ENCODE measurements at regions not wholly inside any gene's neighbourhood (a gene's known extent, or its start where the extent isn't known, plus 50 kb on each side); places are given as distances from the start of the nearest gene placed in this dataset.
"Not testable (repeated sequence)": the region's sequence is repeated elsewhere in the genome, so short reads cannot be mapped to it uniquely, and the experiment has no call there.

DNA sequence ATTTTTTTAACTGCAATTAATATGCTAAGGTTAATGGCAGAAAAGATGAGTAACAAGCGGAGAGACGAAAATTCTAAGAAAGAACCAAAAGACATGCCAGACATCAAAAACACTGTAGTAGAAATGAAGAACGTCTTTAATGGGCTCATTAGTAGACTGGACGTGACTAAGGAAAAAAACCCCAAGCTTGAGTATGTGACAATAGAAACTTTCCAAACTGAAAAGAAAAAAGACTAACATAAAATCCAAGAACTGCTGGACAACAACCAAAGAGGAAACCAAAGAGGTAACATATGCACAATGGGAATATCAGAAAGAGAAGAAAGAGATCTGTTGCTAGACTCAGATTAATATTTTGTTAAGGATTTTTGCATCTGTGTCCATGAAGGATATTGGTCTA, 94.6 kb upstream of the SETMAR start:
- Histone ChIP-seq H3K4me1 (ENCODE audit: low read depth, poor library complexity, severe bottlenecking) (no peaks in the 10 kb centered on the region), H3K27ac (no peak overlapping the region), H3K4me3 (IDR thresholded peaks at IDR 0.05; ENCODE audit: insufficient read depth, low read depth, low read length) (no peak overlapping the region), H3K4me2 (no peak overlapping the region), H3K9ac (no peak overlapping the region), H3K27me3 (ENCODE audit: insufficient read depth, low read depth) (no peaks in the 10 kb centered on the region), H3K79me2 (ENCODE audit: insufficient read depth, low read depth) (no peaks in the 10 kb centered on the region), H2AFZ (ENCODE audit: low read depth) (no peak overlapping the region), H4K20me1 (ENCODE audit: insufficient read depth) (no peaks in the 10 kb centered on the region), H3K36me3 (ENCODE audit: insufficient read depth) (no peaks in the 10 kb centered on the region)
- TF ChIP-seq, protein P1, sequence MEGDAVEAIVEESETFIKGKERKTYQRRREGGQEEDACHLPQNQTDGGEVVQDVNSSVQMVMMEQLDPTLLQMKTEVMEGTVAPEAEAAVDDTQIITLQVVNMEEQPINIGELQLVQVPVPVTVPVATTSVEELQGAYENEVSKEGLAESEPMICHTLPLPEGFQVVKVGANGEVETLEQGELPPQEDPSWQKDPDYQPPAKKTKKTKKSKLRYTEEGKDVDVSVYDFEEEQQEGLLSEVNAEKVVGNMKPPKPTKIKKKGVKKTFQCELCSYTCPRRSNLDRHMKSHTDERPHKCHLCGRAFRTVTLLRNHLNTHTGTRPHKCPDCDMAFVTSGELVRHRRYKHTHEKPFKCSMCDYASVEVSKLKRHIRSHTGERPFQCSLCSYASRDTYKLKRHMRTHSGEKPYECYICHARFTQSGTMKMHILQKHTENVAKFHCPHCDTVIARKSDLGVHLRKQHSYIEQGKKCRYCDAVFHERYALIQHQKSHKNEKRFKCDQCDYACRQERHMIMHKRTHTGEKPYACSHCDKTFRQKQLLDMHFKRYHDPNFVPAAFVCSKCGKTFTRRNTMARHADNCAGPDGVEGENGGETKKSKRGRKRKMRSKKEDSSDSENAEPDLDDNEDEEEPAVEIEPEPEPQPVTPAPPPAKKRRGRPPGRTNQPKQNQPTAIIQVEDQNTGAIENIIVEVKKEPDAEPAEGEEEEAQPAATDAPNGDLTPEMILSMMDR (conservative IDR thresholded peaks at IDR 0.05; ENCODE audit: low read depth, low read length): no peak

DNA sequence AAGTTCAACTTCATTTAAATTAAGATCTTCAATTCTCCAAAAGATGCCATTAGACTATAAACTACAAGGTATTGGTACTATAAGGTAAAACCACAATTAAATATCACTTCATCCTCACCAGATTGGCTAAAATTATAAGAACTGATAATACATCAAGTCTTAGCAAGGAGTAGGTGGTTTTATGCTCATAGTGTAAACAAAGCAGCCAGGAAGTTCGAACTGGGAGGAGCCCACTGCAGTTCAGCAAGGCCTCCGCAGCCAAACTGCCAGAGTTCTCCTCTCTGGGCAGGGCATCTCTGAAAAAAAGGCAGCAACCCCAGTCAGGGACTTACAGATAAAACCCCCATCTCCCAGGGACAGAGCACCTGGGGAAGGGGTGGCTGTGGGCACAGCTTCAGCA, 91.6 kb upstream of the SETMAR start:
- no peak overlapping the region for H2AFZ ChIP-seq (ENCODE audit: low read depth)
- H3K79me2 ChIP-seq (ENCODE audit: insufficient read depth, low read depth): no peaks in the 10 kb centered on the region
- H3K36me3 ChIP-seq (ENCODE audit: insufficient read depth): no peaks in the 10 kb centered on the region
- no peaks in the 10 kb centered on the region for H3K27me3 ChIP-seq (ENCODE audit: insufficient read depth, low read depth)
- no peaks in the 10 kb centered on the region for H4K20me1 ChIP-seq (ENCODE audit: insufficient read depth)
- H3K27ac ChIP-seq: no peak overlapping the region
- no peak overlapping the region for H3K9ac ChIP-seq
- H3K4me1 ChIP-seq (ENCODE audit: low read depth, poor library complexity, severe bottlenecking): no peaks in the 10 kb centered on the region
- H3K4me2 ChIP-seq: no peak overlapping the region
- TF ChIP-seq, protein P1 (conservative IDR thresholded peaks at IDR 0.05; ENCODE audit: low read depth, low read length): no peak
- no peak overlapping the region for H3K4me3 ChIP-seq (IDR thresholded peaks at IDR 0.05; ENCODE audit: insufficient read depth, low read depth, low read length)

DNA sequence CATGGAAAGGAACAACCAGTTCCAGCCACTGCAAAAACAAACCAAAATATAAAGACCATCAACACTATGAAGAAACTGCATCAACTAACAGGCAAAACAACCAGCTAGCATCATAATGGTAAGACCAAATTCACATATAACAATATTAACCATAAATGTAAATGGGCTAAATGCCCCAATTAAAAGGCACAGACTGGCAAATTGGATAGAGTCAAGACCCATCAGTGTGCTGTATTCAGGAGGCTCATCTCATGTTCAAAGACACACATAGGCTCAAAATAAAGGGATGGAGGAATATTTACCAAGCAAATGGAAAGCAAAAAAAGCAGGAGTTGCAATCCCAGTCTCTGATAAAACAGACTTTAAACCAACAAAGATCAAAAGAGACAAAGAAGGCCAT, 89.7 kb upstream of the SETMAR start:
- not testable (repeated sequence) for H2AFZ ChIP-seq (ENCODE audit: low read depth); H3K4me1 ChIP-seq (ENCODE audit: low read depth, poor library complexity, severe bottlenecking); H3K27ac ChIP-seq; H3K4me3 ChIP-seq (IDR thresholded peaks at IDR 0.05; ENCODE audit: insufficient read depth, low read depth, low read length); H3K79me2 ChIP-seq (ENCODE audit: insufficient read depth, low read depth); H3K9ac ChIP-seq; H3K4me2 ChIP-seq; H4K20me1 ChIP-seq (ENCODE audit: insufficient read depth); H3K36me3 ChIP-seq (ENCODE audit: insufficient read depth); H3K27me3 ChIP-seq (ENCODE audit: insufficient read depth, low read depth)

DNA sequence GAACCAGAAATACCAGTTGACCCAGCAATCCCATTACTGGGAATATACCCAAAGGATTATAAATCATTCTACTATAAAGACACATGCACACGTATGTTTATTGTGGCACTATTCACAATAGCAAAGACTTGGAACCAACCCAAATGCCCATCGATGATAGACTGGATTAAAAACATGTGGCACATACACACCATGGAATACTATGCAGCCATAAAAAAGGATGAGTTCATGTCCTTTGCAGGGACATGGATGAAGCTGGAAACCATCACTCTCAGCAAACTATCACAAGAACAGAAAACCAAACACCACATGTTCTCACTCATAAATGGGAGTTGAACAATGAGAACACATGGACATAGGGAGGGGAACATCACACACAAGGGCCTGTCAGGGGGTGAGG, 86.2 kb upstream of the SETMAR start:
- not testable (repeated sequence) for H3K9ac ChIP-seq; H3K79me2 ChIP-seq (ENCODE audit: insufficient read depth, low read depth); H3K36me3 ChIP-seq (ENCODE audit: insufficient read depth); H4K20me1 ChIP-seq (ENCODE audit: insufficient read depth); H3K27me3 ChIP-seq (ENCODE audit: insufficient read depth, low read depth); H3K4me3 ChIP-seq (IDR thresholded peaks at IDR 0.05; ENCODE audit: insufficient read depth, low read depth, low read length); H3K4me1 ChIP-seq (ENCODE audit: low read depth, poor library complexity, severe bottlenecking); H2AFZ ChIP-seq (ENCODE audit: low read depth); H3K27ac ChIP-seq; H3K4me2 ChIP-seq

DNA sequence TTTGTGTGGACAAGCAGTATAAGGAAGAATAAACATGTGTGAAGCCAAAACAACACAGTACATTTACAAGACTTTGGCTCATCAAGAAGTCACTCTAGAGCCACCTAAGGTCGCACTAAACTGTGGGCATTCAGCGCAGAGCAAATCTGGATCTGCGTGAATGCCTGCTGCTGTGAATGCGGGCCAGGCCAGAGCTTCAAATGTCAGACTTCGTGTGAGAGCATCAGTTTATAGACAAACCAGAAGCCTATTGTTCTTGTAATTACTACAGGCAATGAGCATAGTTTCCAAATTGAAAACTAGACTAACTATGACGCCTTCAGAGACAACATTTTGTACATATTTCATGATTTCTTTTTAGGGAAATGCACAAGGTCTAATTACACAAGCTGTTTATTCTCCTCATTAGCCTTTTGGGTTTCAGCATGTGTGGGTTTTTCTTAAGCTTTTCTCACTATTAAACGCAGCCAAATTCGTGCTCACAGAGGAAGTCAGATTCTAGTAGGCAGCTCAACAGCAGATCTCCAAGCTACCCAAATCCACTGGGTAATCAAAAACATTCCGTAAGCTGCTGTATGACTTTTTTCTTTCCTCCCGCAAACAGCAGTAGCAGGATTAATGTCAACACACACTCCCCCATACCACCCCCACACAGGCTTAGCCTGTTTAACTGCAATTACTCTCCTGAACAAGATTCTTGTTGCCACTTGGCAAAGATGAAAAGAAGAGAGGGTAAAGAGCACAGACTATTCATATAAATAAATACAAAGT, 84.5 kb upstream of the SETMAR start:
- no peaks in the 10 kb centered on the region for H4K20me1 ChIP-seq (ENCODE audit: insufficient read depth)
- no peaks in the 10 kb centered on the region for H3K36me3 ChIP-seq (ENCODE audit: insufficient read depth)
- no peak overlapping the region for H2AFZ ChIP-seq (ENCODE audit: low read depth)
- H3K9ac ChIP-seq: no peak overlapping the region
- no peaks in the 10 kb centered on the region for H3K79me2 ChIP-seq (ENCODE audit: insufficient read depth, low read depth)
- H3K4me2 ChIP-seq: no peak overlapping the region
- TF ChIP-seq, protein P1 (conservative IDR thresholded peaks at IDR 0.05; ENCODE audit: low read depth, low read length): no peak
- no peak overlapping the region for H3K4me3 ChIP-seq (IDR thresholded peaks at IDR 0.05; ENCODE audit: insufficient read depth, low read depth, low read length)
- H3K27ac ChIP-seq: no peak overlapping the region
- H3K4me1 ChIP-seq (ENCODE audit: low read depth, poor library complexity, severe bottlenecking): no peaks in the 10 kb centered on the region
- no peaks in the 10 kb centered on the region for H3K27me3 ChIP-seq (ENCODE audit: insufficient read depth, low read depth)
